HepG2 (cell line): ENCODE measurements at regions not wholly inside any gene's neighbourhood (a gene's known extent, or its start where the extent isn't known, plus 50 kb on each side); places are given as distances from the start of the nearest gene placed in this dataset.

Source experiments
- HNRNPL ChIP-seq: fragments of 200-400 bp; formaldehyde crosslinking; IDR thresholded peaks from 2 replicates; pipeline ENCODE4 v1.6.1; 2017; ENCODE audit warnings: mild to moderate bottlenecking, low read depth, low read length
- KDM2A ChIP-seq: sonication (generic); formaldehyde crosslinking; IDR thresholded peaks from 2 replicates; pipeline ENCODE4 v1.4.0; 2020; ENCODE audit warnings: low read depth, missing genetic modification reagents, borderline replicate concordance
- MEIS1 ChIP-seq: sonication (generic); formaldehyde crosslinking; IDR thresholded peaks from 2 replicates; pipeline ENCODE4 v1.9.0; 2021; ENCODE audit warnings: mild to moderate bottlenecking, missing genetic modification reagents, moderate library complexity, borderline replicate concordance
- MZF1 ChIP-seq: sonication (generic); formaldehyde crosslinking; IDR thresholded peaks from 2 replicates; pipeline ENCODE4 v1.8.1; 2023; ENCODE audit warnings: mild to moderate bottlenecking, missing genetic modification reagents, borderline replicate concordance
- NFIB ChIP-seq: sonication (generic); formaldehyde crosslinking; IDR thresholded peaks from 2 replicates; pipeline ENCODE4 v1.9.0; 2021; ENCODE audit warnings: missing genetic modification reagents, mild to moderate bottlenecking, borderline replicate concordance
- NRL ChIP-seq: sonication (generic); formaldehyde crosslinking; IDR thresholded peaks from 2 replicates; pipeline ENCODE4 v1.5.0; 2020; ENCODE audit warnings: missing genetic modification reagents, mild to moderate bottlenecking, moderate library complexity, borderline replicate concordance
- SALL1 ChIP-seq: sonication (generic); formaldehyde crosslinking; IDR thresholded peaks from 2 replicates; pipeline ENCODE4 v1.8.0; 2022; ENCODE audit warnings: mild to moderate bottlenecking, missing genetic modification reagents
- TEAD3 ChIP-seq: optimal IDR thresholded peaks from 2 replicates; pipeline ENCODE3; 2016; ENCODE audit warnings: borderline replicate concordance
- ZFP1 ChIP-seq: IDR thresholded peaks from 2 replicates; pipeline ENCODE4 v1.6.1; 2016
- ZFP90 ChIP-seq: sonication (generic); formaldehyde crosslinking; IDR thresholded peaks from 2 replicates; pipeline ENCODE4 v1.8.0; 2022; ENCODE audit warnings: missing genetic modification reagents, mild to moderate bottlenecking, inconsistent platforms, borderline replicate concordance
- ZFY ChIP-seq: sonication (generic); formaldehyde crosslinking; IDR thresholded peaks from 2 replicates; pipeline ENCODE4 v1.4.0; 2020; ENCODE audit warnings: missing genetic modification reagents
- ZMYM3 ChIP-seq: sonication (generic); formaldehyde crosslinking; IDR thresholded peaks from 2 replicates; pipeline ENCODE4 v1.5.1; 2020; ENCODE audit warnings: mild to moderate bottlenecking, missing genetic modification reagents
- ZNF205 ChIP-seq: IDR thresholded peaks from 2 replicates; pipeline ENCODE4 v1.6.1; 2018; ENCODE audit warnings: missing biosample characterization, missing genetic modification reagents
- ZNF501 ChIP-seq: sonication (generic); formaldehyde crosslinking; IDR thresholded peaks from 2 replicates; pipeline ENCODE4 v1.5.1; 2020; ENCODE audit warnings: mild to moderate bottlenecking, moderate library complexity, missing genetic modification reagents
- ZNF503 ChIP-seq: sonication (generic); formaldehyde crosslinking; IDR thresholded peaks from 2 replicates; pipeline ENCODE4 v1.4.0; 2020; ENCODE audit warnings: missing genetic modification reagents
- ZNF615 ChIP-seq: sonication (generic); formaldehyde crosslinking; IDR thresholded peaks from 2 replicates; pipeline ENCODE4 v1.5.0; 2020; ENCODE audit warnings: mild to moderate bottlenecking, missing genetic modification reagents, borderline replicate concordance
- TF ChIP-seq, protein P1 (sequence below): sonication (generic); formaldehyde crosslinking; IDR thresholded peaks from 2 replicates; pipeline ENCODE4 v1.4.0; 2020; ENCODE audit warnings: mild to moderate bottlenecking, missing genetic modification reagents, borderline replicate concordance
- TF ChIP-seq, protein P2 (sequence below): sonication (generic); formaldehyde crosslinking; IDR thresholded peaks from 2 replicates; pipeline ENCODE4 v1.4.0; 2020; ENCODE audit warnings: missing genetic modification reagents, borderline replicate concordance

- TF ChIP-seq ZFP90 (CRISPR knock-in tag) (no peak), ZFY (CRISPR knock-in tag) (0 out of 2 replicates have a peak, but pooled peaks have one; percentile 13), MZF1 (CRISPR knock-in tag) (no peak), NRL (CRISPR knock-in tag) (0 out of 2 replicates have a peak, but pooled peaks have one; percentile 66), ZNF503 (CRISPR knock-in tag) (no peak), MEIS1 (CRISPR knock-in tag) (0 out of 2 replicates have a peak, but pooled peaks have one; percentile 4), ZNF501 (CRISPR knock-in tag) (peak; percentile 69), SALL1 (peak; percentile 4; the same call in 1 of the 2 replicates), ZNF205 (CRISPR knock-in tag) (0 out of 2 replicates have a peak, but pooled peaks have one; percentile 21), NFIB (CRISPR knock-in tag) (no peak), ZFP1 (peak; percentile 47; the same call in 1 of the 2 replicates), ZMYM3 (CRISPR knock-in tag) (peak; percentile 94), ZNF615 (CRISPR knock-in tag) (no peak), TEAD3 (peak; percentile 17), KDM2A (CRISPR knock-in tag) (0 out of 2 replicates have a peak, but pooled peaks have one; percentile 25), HNRNPL (0 out of 2 replicates have a peak, but pooled peaks have one; percentile 37)
- TF ChIP-seq, protein P1, sequence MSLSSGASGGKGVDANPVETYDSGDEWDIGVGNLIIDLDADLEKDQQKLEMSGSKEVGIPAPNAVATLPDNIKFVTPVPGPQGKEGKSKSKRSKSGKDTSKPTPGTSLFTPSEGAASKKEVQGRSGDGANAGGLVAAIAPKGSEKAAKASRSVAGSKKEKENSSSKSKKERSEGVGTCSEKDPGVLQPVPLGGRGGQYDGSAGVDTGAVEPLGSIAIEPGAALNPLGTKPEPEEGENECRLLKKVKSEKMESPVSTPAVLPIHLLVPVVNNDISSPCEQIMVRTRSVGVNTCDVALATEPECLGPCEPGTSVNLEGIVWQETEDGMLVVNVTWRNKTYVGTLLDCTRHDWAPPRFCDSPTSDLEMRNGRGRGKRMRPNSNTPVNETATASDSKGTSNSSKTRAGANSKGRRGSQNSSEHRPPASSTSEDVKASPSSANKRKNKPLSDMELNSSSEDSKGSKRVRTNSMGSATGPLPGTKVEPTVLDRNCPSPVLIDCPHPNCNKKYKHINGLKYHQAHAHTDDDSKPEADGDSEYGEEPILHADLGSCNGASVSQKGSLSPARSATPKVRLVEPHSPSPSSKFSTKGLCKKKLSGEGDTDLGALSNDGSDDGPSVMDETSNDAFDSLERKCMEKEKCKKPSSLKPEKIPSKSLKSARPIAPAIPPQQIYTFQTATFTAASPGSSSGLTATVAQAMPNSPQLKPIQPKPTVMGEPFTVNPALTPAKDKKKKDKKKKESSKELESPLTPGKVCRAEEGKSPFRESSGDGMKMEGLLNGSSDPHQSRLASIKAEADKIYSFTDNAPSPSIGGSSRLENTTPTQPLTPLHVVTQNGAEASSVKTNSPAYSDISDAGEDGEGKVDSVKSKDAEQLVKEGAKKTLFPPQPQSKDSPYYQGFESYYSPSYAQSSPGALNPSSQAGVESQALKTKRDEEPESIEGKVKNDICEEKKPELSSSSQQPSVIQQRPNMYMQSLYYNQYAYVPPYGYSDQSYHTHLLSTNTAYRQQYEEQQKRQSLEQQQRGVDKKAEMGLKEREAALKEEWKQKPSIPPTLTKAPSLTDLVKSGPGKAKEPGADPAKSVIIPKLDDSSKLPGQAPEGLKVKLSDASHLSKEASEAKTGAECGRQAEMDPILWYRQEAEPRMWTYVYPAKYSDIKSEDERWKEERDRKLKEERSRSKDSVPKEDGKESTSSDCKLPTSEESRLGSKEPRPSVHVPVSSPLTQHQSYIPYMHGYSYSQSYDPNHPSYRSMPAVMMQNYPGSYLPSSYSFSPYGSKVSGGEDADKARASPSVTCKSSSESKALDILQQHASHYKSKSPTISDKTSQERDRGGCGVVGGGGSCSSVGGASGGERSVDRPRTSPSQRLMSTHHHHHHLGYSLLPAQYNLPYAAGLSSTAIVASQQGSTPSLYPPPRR, result 0 out of 2 replicates have a peak, but pooled peaks have one; percentile 22
- TF ChIP-seq, protein P2, sequence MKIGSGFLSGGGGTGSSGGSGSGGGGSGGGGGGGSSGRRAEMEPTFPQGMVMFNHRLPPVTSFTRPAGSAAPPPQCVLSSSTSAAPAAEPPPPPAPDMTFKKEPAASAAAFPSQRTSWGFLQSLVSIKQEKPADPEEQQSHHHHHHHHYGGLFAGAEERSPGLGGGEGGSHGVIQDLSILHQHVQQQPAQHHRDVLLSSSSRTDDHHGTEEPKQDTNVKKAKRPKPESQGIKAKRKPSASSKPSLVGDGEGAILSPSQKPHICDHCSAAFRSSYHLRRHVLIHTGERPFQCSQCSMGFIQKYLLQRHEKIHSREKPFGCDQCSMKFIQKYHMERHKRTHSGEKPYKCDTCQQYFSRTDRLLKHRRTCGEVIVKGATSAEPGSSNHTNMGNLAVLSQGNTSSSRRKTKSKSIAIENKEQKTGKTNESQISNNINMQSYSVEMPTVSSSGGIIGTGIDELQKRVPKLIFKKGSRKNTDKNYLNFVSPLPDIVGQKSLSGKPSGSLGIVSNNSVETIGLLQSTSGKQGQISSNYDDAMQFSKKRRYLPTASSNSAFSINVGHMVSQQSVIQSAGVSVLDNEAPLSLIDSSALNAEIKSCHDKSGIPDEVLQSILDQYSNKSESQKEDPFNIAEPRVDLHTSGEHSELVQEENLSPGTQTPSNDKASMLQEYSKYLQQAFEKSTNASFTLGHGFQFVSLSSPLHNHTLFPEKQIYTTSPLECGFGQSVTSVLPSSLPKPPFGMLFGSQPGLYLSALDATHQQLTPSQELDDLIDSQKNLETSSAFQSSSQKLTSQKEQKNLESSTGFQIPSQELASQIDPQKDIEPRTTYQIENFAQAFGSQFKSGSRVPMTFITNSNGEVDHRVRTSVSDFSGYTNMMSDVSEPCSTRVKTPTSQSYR (CRISPR knock-in tag), result 0 out of 2 replicates have a peak, but pooled peaks have one; percentile 6
Measured at GRCh38 chr20:50401587-50402418, 108.4 kb upstream of the PTPN1 start (continued).
